Ovary (tissue), 7 donors: ENCODE measurements at regions not wholly inside any gene's neighbourhood (a gene's known extent, or its start where the extent isn't known, plus 50 kb on each side); places are given as distances from the start of the nearest gene placed in this dataset.

ENCODE experiments used
- DNase-seq, 5 donors: peaks; one replicate each; pipeline ENCODE4 v3.0.0-alpha.2; 2019 to 2020
- H3K27ac ChIP-seq, 2 donors: fragments of 200-600 bp; one replicate each; pipeline versions ENCODE4 v1.5.1 to v1.8.0; 2019 to 2022
- H3K27me3 ChIP-seq: fragments of 200-600 bp; one replicate; pipeline ENCODE4 v1.8.0; 2022
- H3K36me3 ChIP-seq: fragments of 200-600 bp; sonication (generic); one replicate; pipeline ENCODE4 v1.5.1; 2019
- H3K4me1 ChIP-seq: one replicate; pipeline ENCODE4 v1.8.1; 2013; ENCODE audit warnings: mild to moderate bottlenecking, moderate library complexity; ENCODE audit not compliant: insufficient read depth
- H3K4me3 ChIP-seq: fragments of 200-600 bp; sonication (generic); one replicate; pipeline ENCODE4 v1.5.1; 2017
- H3K9me3 ChIP-seq, 2 donors: fragments of 200-600 bp in 1 of 2; sonication (generic) in 1 of 2; one replicate each; pipeline versions ENCODE4 v1.5.1 to v1.8.1; 2013 to 2019; ENCODE audit warnings: mild to moderate bottlenecking in 1 of 2, moderate library complexity in 1 of 2
- EP300 ChIP-seq: sonication (generic); formaldehyde crosslinking; IDR thresholded peaks from one replicate; pipeline ENCODE4 v1.6.1; 2017; ENCODE audit warnings: antibody characterized with exemption
- POLR2A ChIP-seq: fragments of 450-650 bp; IDR thresholded peaks from one replicate; pipeline ENCODE4 v1.6.1; 2017; ENCODE audit warnings: antibody characterized with exemption, mild to moderate bottlenecking, moderate library complexity
- WGBS, 3 donors: extraction: QIAGEN DNeasy Blood & Tissue Kit in 1 of 3; methylation state at CpG; one replicate each; pipeline versions ENCODE4 v1.1.5 to v1.1.7; 2013 to 2017; 5-methylcytosine and 5-hydroxymethylcytosine counted together
- intact Hi-C, 4 donors: fragments of 100-400 bp; cut with DNase I; formaldehyde crosslinking; loops; one replicate each; pipeline versions ENCODE4 v1.11.0 to v1.15.1; 2022 to 2023
- TF ChIP-seq, protein P1 (sequence below), 3 donors: fragments of 450-650 bp in 2 of 3; fragments of 200-600 bp in 1 of 3; IDR thresholded peaks; one replicate each; pipeline versions ENCODE4 v1.5.1 to v1.8.0; 2016 to 2022; ENCODE audit warnings: antibody characterized with exemption in 3 of 3, mild to moderate bottlenecking in 1 of 3
- donor health status: DM: no; HTN: no; CAD: no; lungs with moderate emphysema.
- donor health status: DM: no; HTN: no; CAD: no.
- donor health status: Bipolar disorder and iron deficiency.
- donor health status: DM: no; HTN: no; CAD: no.
- donor health status: DM: yes; HTN: yes; CAD: no.

DNA sequence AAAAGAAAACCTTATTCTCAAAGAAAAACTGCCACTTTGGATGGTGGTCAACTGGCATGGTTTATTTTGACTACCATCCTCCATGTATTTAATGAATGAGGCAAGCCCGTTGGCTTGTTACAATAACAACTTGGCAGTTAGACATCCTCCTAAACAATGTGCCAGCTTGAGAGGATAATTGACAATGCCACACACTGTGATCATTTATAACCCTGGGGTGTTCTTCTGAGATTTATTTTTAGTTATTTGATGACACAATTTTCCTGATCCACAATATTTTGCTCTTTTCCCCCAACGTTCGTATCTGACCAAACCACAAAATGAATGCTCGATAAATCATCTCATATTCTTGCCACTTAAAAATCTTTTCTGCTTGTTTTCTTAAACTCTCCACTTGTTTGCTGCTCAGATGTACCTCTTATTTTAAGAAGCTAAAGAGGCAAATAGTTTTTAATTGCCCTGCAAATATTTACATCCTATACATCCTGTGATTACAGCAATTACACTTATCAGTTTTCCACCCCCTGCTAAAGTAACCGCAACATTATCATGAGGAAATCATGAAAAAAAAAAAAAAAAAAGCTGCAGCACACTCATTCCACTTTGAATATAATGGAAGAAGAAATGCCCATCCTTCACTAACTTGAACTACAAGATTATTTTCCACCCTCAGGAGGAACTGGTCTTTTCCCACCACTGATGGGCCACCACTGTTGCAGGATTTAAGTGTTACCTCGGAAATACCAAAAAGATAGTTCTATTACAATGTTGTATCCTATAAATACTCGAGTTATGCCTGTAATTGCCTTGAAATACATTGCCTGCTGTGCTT, 119.9 kb downstream of the MBL2 start:
- intact Hi-C loops, result no loop called here
- WGBS, 3 donors, result 18 to 31% (median 27%) methylated on average over 7 of the region's 7 CpGs
- Histone ChIP-seq H3K4me3 (no peak overlapping the region), H3K27me3 (no peaks in the 10 kb centered on the region), H3K4me1 (no peaks in the 10 kb centered on the region), H3K27ac (no peak overlapping the region), H3K36me3 (no peaks in the 10 kb centered on the region), H3K9me3 (no peaks in the 10 kb centered on the region)
- DNase-seq, result no peak
- TF ChIP-seq POLR2A (no peak), EP300 (no peak)
- TF ChIP-seq, protein P1, sequence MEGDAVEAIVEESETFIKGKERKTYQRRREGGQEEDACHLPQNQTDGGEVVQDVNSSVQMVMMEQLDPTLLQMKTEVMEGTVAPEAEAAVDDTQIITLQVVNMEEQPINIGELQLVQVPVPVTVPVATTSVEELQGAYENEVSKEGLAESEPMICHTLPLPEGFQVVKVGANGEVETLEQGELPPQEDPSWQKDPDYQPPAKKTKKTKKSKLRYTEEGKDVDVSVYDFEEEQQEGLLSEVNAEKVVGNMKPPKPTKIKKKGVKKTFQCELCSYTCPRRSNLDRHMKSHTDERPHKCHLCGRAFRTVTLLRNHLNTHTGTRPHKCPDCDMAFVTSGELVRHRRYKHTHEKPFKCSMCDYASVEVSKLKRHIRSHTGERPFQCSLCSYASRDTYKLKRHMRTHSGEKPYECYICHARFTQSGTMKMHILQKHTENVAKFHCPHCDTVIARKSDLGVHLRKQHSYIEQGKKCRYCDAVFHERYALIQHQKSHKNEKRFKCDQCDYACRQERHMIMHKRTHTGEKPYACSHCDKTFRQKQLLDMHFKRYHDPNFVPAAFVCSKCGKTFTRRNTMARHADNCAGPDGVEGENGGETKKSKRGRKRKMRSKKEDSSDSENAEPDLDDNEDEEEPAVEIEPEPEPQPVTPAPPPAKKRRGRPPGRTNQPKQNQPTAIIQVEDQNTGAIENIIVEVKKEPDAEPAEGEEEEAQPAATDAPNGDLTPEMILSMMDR (IDR thresholded peaks at IDR 0.05), result no peak

DNA sequence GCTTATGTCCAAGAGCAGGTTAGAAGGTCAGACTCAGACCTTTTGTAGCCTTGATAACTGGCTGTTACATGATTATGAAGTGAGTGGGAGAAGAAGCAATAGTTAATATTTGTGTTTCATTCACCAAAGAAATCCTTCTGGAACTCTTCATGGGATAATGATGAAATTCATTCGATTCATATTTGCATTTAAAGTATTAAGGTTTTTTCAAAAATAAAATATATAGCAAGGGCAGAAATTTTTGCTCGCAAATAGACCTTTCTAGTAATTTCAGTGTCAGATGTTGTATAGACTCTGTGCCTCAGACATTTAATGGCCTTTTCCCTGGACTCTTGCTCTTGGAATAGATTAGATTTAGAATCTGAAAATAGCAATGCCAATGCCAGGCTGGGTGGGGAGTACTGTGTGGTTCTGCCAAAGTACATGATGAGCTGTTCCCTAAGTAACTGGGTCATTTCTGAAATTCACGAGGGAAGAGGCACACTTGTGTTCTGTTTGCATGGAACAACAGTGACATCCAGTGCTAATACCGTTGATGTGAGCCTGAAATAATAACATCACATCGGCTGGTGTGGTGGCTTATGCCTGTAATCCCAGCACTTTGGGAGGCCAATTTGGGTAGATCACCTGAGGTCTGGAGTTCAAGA, 119.2 kb downstream of the MBL2 start:
- H3K9me3 ChIP-seq, result no peaks in the 10 kb centered on the region
- intact Hi-C loops, result no loop called here
- no peak overlapping the region for H3K4me3 ChIP-seq
- H3K36me3 ChIP-seq, result no peaks in the 10 kb centered on the region
- DNase-seq, result no peak
- 40 to 50% (median 48%) methylated on average over 5 of the region's 5 CpGs for WGBS, 3 donors
- no peaks in the 10 kb centered on the region for H3K4me1 ChIP-seq
- TF ChIP-seq, protein P1 (IDR thresholded peaks at IDR 0.05), result no peak
- no peak for TF ChIP-seq EP300
- no peak for TF ChIP-seq POLR2A
- H3K27me3 ChIP-seq, result no peaks in the 10 kb centered on the region
- no peak overlapping the region for H3K27ac ChIP-seq

DNA sequence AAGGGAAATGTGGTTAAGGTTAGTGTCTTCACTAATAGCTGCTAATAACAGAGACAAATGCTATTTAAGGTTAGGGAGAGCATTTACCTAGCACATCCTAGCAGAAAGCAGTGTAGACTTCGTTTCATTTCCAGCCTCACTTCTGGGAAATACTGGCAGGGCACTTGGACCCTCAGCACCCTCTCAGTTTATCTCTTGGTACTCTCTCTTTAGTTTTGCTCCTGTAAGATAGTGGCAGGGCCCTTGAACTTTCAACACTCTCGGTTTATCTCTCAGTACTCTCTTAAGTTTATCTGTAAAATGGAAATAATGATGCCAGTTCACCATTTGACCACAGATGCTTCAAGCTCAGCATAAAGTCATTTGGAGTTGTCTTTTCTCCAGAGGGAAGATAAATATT, 118.4 kb downstream of the MBL2 start:
- no peak overlapping the region for H3K27ac ChIP-seq
- no peaks in the 10 kb centered on the region for H3K9me3 ChIP-seq
- WGBS, 3 donors, result 61 to 83% (median 67%) methylated on average over 2 of the region's 2 CpGs
- DNase-seq, result no peak
- no peak overlapping the region for H3K4me3 ChIP-seq
- no peaks in the 10 kb centered on the region for H3K36me3 ChIP-seq
- TF ChIP-seq EP300 (no peak), POLR2A (no peak)
- TF ChIP-seq, protein P1 (IDR thresholded peaks at IDR 0.05), result no peak
- H3K27me3 ChIP-seq, result no peaks in the 10 kb centered on the region
- H3K4me1 ChIP-seq, result no peaks in the 10 kb centered on the region
- intact Hi-C loops, result no loop called here

DNA sequence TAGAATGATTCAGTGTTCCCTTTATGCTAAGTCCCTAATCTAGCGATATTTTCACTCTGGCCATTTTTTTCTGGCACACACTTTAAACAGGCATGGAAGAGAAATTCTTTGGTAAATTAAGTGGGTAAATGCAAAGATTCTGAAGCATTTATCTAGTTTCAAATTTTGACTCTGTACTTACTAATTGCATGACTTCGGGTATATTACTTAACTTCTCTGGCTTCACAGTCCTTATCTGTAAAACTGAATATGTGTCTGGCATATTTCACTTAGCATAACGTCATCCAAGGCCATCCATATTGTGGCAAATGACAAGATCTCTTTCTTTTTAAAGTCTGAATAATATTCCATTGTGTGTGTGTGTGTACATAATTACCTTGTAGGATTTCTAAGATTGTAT, 114.5 kb downstream of the MBL2 start:
- 24 to 32% (median 27%) methylated on average over 3 of the region's 3 CpGs for WGBS, 3 donors
- Histone ChIP-seq H3K36me3 (no peaks in the 10 kb centered on the region), H3K4me1 (no peaks in the 10 kb centered on the region), H3K27me3 (no peaks in the 10 kb centered on the region), H3K9me3 (no peaks in the 10 kb centered on the region), H3K4me3 (no peak overlapping the region), H3K27ac (no peak overlapping the region)
- no peak for DNase-seq
- intact Hi-C loops, result no loop called here
- no peak for TF ChIP-seq POLR2A
- TF ChIP-seq, protein P1 (IDR thresholded peaks at IDR 0.05), result no peak
- no peak for TF ChIP-seq EP300
